IMR-90 (cell line): ENCODE measurements at regions not wholly inside any gene's neighbourhood (a gene's known extent, or its start where the extent isn't known, plus 50 kb on each side); places are given as distances from the start of the nearest gene placed in this dataset.

Source experiments
- CEBPB ChIP-seq: IDR thresholded peaks from 2 replicates; pipeline ENCODE4 v1.6.1; 2012; ENCODE audit warnings: low read depth, low read length, improper control_type of control experiment
- CTCF ChIP-seq: conservative IDR thresholded peaks from 2 replicates; pipeline ENCODE4 v1.5.1; 2012; ENCODE audit warnings: mild to moderate bottlenecking, low read depth, low read length, improper control_type of control experiment
- MAZ ChIP-seq: IDR thresholded peaks from 2 replicates; pipeline ENCODE4 v1.6.1; 2012; ENCODE audit warnings: low read depth, mild to moderate bottlenecking, low read length, improper control_type of control experiment, moderate library complexity, borderline replicate concordance
- POLR2A ChIP-seq: IDR thresholded peaks from 2 replicates; pipeline ENCODE4 v1.6.1; 2012; ENCODE audit warnings: mild to moderate bottlenecking, low read depth, low read length
- RAD21 ChIP-seq: IDR thresholded peaks from 2 replicates; pipeline ENCODE4 v1.6.1; 2012; ENCODE audit warnings: low read length, improper control_type of control experiment
- SMC3 ChIP-seq: fragments of 150-350 bp; IDR thresholded peaks from 2 replicates; pipeline ENCODE4 v1.6.1; 2016; ENCODE audit warnings: low read depth, mild to moderate bottlenecking, antibody characterized with exemption, low read length, moderate library complexity
- USF2 ChIP-seq: fragments of 150-350 bp; IDR thresholded peaks from 2 replicates; pipeline ENCODE4 v1.6.1; 2017; ENCODE audit warnings: mild to moderate bottlenecking, antibody characterized with exemption, low read length, low read depth

GRCh38 chr2:6067089-6067488, 374.9 kb downstream of the SOX11 start:
- TF ChIP-seq POLR2A (no peak), CTCF (no peak), MAZ (no peak), USF2 (no peak), RAD21 (no peak), CEBPB (no peak), SMC3 (no peak)
